ENCODE measurements at regions not wholly inside any gene's neighbourhood (a gene's known extent, or its start where the extent isn't known, plus 50 kb on each side); places are given as distances from the start of the nearest gene placed in this dataset.

- intact Hi-C loops (cut with micrococcal nuclease; ENCODE audit: unreplicated experiment), result no loop called here
- Histone ChIP-seq H3K27ac (ENCODE audit: low read depth, low read length, poor library complexity, severe bottlenecking) (no peak overlapping the region), H3K4me3 (ENCODE audit: low read depth, low read length, poor library complexity, severe bottlenecking) (no peak overlapping the region), H2AFZ (ENCODE audit: low read length) (no peak overlapping the region), H3K79me2 (ENCODE audit: insufficient read depth, low read depth, low read length) (no peaks in the 10 kb centered on the region), H4K20me1 (ENCODE audit: insufficient read depth, low read length) (no peaks in the 10 kb centered on the region), H3K9me2 (ENCODE audit: insufficient read depth, low read length) (no peaks in the 10 kb centered on the region), H3K4me1 (ENCODE audit: insufficient read depth, low read length, poor library complexity, severe bottlenecking) (no peaks in the 10 kb centered on the region), H3K9me3 (ENCODE audit: low read length) (no peaks in the 10 kb centered on the region), H3K4me2 (ENCODE audit: low read length) (no peak overlapping the region), H3K36me3 (ENCODE audit: insufficient read depth, low read length) (no peaks in the 10 kb centered on the region)
- CTCF ChIA-PET (ENCODE audit: unreplicated experiment), result interaction anchor here (0.5 kb wide), 1 partner anchor 102 kb away, joined by 3 read pairs; no protein-coding TSS in a partner anchor
- DNase-seq (ENCODE audit: low spot score), result peak; percentile 14
- no TSS peak for BruUV-seq (replicated peaks)
- TF ChIP-seq CTCF (conservative IDR thresholded peaks at IDR 0.05; ENCODE audit: low read length) (no peak; the same call in 1 of the 2 replicates), EZH2phosphoT487 (IDR thresholded peaks at IDR 0.05; ENCODE audit: borderline replicate concordance, low read depth, low read length) (no peak)
- POLR2A ChIA-PET, result interaction anchor here (1.1 to 1.2 kb wide), 3 partner anchors 8 to 36 kb away, joined by 3 read pairs; no protein-coding TSS in a partner anchor
Measured at GRCh38 chr11:11163236-11163635, 189.8 kb downstream of the CSNK2A3 start.

- CTCF ChIA-PET (ENCODE audit: unreplicated experiment), result no interaction called here
- Histone ChIP-seq H3K9me3 (ENCODE audit: low read length) (no peaks in the 10 kb centered on the region), H3K9me2 (ENCODE audit: insufficient read depth, low read length) (no peaks in the 10 kb centered on the region), H3K27ac (ENCODE audit: low read depth, low read length, poor library complexity, severe bottlenecking) (no peak overlapping the region), H3K4me3 (ENCODE audit: low read depth, low read length, poor library complexity, severe bottlenecking) (no peak overlapping the region), H3K4me2 (ENCODE audit: low read length) (no peak overlapping the region), H3K79me2 (ENCODE audit: insufficient read depth, low read depth, low read length) (no peaks in the 10 kb centered on the region), H3K4me1 (ENCODE audit: insufficient read depth, low read length, poor library complexity, severe bottlenecking) (no peaks in the 10 kb centered on the region), H4K20me1 (ENCODE audit: insufficient read depth, low read length) (no peaks in the 10 kb centered on the region), H2AFZ (ENCODE audit: low read length) (no peak overlapping the region), H3K36me3 (ENCODE audit: insufficient read depth, low read length) (no peaks in the 10 kb centered on the region)
- peak; percentile 40 for DNase-seq (ENCODE audit: low spot score)
- intact Hi-C loops (cut with micrococcal nuclease; ENCODE audit: unreplicated experiment), result loop anchor here (2.0 to 5.0 kb wide), 2 partner anchors 108 to 120 kb away; no protein-coding TSS in a partner anchor
- TF ChIP-seq EZH2phosphoT487 (IDR thresholded peaks at IDR 0.05; ENCODE audit: borderline replicate concordance, low read depth, low read length) (no peak), CTCF (conservative IDR thresholded peaks at IDR 0.05; ENCODE audit: low read length) (peak; percentile 72)
- POLR2A ChIA-PET, result interaction anchor here (1.0 kb wide), 1 partner anchor 33 kb away, joined by 3 read pairs; no protein-coding TSS in a partner anchor
- no TSS peak for BruUV-seq (replicated peaks)
Measured at GRCh38 chr11:11157185-11157584, 195.9 kb downstream of the CSNK2A3 start.

GRCh38 chr11:11155962-11156815 is 196.9 kb downstream of the CSNK2A3 start:
- Histone ChIP-seq H3K27ac (ENCODE audit: low read depth, low read length, poor library complexity, severe bottlenecking) (no peak overlapping the region), H3K4me1 (ENCODE audit: insufficient read depth, low read length, poor library complexity, severe bottlenecking) (no peaks in the 10 kb centered on the region), H3K79me2 (ENCODE audit: insufficient read depth, low read depth, low read length) (no peaks in the 10 kb centered on the region), H3K4me2 (ENCODE audit: low read length) (no peak overlapping the region), H2AFZ (ENCODE audit: low read length) (no peak overlapping the region), H3K9me2 (ENCODE audit: insufficient read depth, low read length) (no peaks in the 10 kb centered on the region), H3K9me3 (ENCODE audit: low read length) (no peaks in the 10 kb centered on the region), H3K36me3 (ENCODE audit: insufficient read depth, low read length) (no peaks in the 10 kb centered on the region), H4K20me1 (ENCODE audit: insufficient read depth, low read length) (no peaks in the 10 kb centered on the region), H3K4me3 (ENCODE audit: low read depth, low read length, poor library complexity, severe bottlenecking) (no peak overlapping the region)
- BruUV-seq (replicated peaks), result no TSS peak
- POLR2A ChIA-PET, result no interaction called here
- intact Hi-C loops (cut with micrococcal nuclease; ENCODE audit: unreplicated experiment), result loop anchor here (2.0 to 5.0 kb wide), 2 partner anchors 109 to 119 kb away; no protein-coding TSS in a partner anchor
- TF ChIP-seq EZH2phosphoT487 (IDR thresholded peaks at IDR 0.05; ENCODE audit: borderline replicate concordance, low read depth, low read length) (no peak), CTCF (conservative IDR thresholded peaks at IDR 0.05; ENCODE audit: low read length) (peak; percentile 80)
- CTCF ChIA-PET (ENCODE audit: unreplicated experiment), result interaction anchor here (0.7 kb wide), 1 partner anchor 9 kb away, joined by 3 read pairs; no protein-coding TSS in a partner anchor
- peak; percentile 23 for DNase-seq (ENCODE audit: low spot score)

All from OCI-LY7 (cell line).